Breast epithelium (tissue), 3 donors: ENCODE measurements at regions not wholly inside any gene's neighbourhood (a gene's known extent, or its start where the extent isn't known, plus 50 kb on each side); places are given as distances from the start of the nearest gene placed in this dataset.

Experiments
- CTCF ChIP-seq, 3 donors: fragments of 450-650 bp; IDR thresholded peaks; one replicate each; pipeline ENCODE4 v1.5.1; 2016 to 2017; ENCODE audit warnings: antibody characterized with exemption in 3 of 3, mild to moderate bottlenecking in 3 of 3, moderate library complexity in 3 of 3
- POLR2A ChIP-seq: fragments of 450-650 bp; IDR thresholded peaks from one replicate; pipeline ENCODE4 v1.6.1; 2016; ENCODE audit warnings: antibody characterized with exemption, mild to moderate bottlenecking, moderate library complexity

- TF ChIP-seq CTCF (IDR thresholded peaks at IDR 0.05) (no peak), POLR2A (no peak)
Measured at GRCh38 chr13:81957121-81957520, 1616.2 kb upstream of the SPRY2 start.
